ENCODE measurements at regions not wholly inside any gene's neighbourhood (a gene's known extent, or its start where the extent isn't known, plus 50 kb on each side); places are given as distances from the start of the nearest gene placed in this dataset.

- TF ChIP-seq POLR2AphosphoS5 (IDR thresholded peaks at IDR 0.05) = no peak
- TF ChIP-seq CTCF (IDR thresholded peaks at IDR 0.05) = no peak
Measured at GRCh38 chr6:33964387-33964786, 160.6 kb upstream of the MLN start.

Data from upper lobe of left lung (tissue), 4 donors.